Testis (tissue), 2 donors: ENCODE measurements at regions not wholly inside any gene's neighbourhood (a gene's known extent, or its start where the extent isn't known, plus 50 kb on each side); places are given as distances from the start of the nearest gene placed in this dataset.

ENCODE experiments used
- POLR2A ChIP-seq: fragments of 450-650 bp; IDR thresholded peaks from one replicate; pipeline ENCODE4 v1.6.1; 2017; ENCODE audit warnings: antibody characterized with exemption, mild to moderate bottlenecking, moderate library complexity
- TF ChIP-seq, protein P1 (sequence below), 3 experiments: fragments of 450-650 bp in 2 of 3; fragments of 200-600 bp in 1 of 3; sonication (generic) in 1 of 3; IDR thresholded peaks; one replicate each; pipeline ENCODE4 v1.5.1; 2016 to 2019; ENCODE audit warnings: antibody characterized with exemption in 3 of 3, mild to moderate bottlenecking in 2 of 3, moderate library complexity in 1 of 3

GRCh38 chr10:84076047-84076388 is 63.3 kb upstream of the GHITM start:
- no peak for TF ChIP-seq POLR2A
- TF ChIP-seq, protein P1, sequence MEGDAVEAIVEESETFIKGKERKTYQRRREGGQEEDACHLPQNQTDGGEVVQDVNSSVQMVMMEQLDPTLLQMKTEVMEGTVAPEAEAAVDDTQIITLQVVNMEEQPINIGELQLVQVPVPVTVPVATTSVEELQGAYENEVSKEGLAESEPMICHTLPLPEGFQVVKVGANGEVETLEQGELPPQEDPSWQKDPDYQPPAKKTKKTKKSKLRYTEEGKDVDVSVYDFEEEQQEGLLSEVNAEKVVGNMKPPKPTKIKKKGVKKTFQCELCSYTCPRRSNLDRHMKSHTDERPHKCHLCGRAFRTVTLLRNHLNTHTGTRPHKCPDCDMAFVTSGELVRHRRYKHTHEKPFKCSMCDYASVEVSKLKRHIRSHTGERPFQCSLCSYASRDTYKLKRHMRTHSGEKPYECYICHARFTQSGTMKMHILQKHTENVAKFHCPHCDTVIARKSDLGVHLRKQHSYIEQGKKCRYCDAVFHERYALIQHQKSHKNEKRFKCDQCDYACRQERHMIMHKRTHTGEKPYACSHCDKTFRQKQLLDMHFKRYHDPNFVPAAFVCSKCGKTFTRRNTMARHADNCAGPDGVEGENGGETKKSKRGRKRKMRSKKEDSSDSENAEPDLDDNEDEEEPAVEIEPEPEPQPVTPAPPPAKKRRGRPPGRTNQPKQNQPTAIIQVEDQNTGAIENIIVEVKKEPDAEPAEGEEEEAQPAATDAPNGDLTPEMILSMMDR (IDR thresholded peaks at IDR 0.05): no peak
